HG02759 (cell line): ENCODE measurements at regions not wholly inside any gene's neighbourhood (a gene's known extent, or its start where the extent isn't known, plus 50 kb on each side); places are given as distances from the start of the nearest gene placed in this dataset.

Experiments
- ATAC-seq: cut with Tn5 transposase; IDR thresholded peaks from one replicate; pipeline ENCODE4 v1.9.1; 2021; ENCODE audit warnings: mild to moderate bottlenecking, moderate library complexity; ENCODE audit not compliant: unreplicated experiment

DNA sequence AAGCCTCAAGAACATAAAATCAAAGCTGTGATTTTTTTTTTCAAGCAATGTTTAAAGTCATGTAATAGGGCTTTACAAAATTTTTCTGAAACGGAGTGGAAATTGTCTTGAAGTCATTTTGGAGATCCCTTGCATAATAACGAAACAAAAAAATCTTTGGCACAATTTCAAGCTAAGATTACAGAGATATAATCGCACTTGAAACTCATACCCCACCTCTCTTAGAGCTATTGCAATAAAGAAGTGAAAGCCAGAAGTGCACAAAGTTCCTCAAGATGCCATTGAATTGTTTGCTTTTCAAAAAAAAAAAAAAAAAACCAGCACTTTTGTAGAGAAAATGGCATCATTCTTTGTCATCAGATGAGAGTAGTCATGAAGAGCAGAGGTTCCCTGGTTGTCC is 152.3 kb downstream of the PAX3 start:
- ATAC-seq = no peak

DNA sequence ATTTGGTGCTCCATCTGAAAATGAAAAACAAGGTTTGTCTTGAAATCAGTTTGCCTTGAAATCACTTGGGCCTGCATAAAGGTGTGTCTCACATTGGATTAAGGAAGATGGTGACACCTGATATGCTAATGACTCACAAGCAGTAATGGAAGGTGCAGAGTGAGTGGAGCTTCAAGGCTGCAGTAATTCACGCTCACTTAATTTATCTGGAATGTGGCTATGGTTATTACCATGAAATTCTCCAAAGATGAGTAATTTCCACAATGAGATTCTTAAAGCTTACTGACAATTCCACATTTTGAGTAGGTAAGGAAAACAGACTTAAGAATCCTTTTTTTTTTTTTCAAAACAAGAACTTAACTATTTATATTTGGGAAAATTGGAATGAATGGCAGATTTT is 156.8 kb downstream of the PAX3 start:
- ATAC-seq = no peak

DNA sequence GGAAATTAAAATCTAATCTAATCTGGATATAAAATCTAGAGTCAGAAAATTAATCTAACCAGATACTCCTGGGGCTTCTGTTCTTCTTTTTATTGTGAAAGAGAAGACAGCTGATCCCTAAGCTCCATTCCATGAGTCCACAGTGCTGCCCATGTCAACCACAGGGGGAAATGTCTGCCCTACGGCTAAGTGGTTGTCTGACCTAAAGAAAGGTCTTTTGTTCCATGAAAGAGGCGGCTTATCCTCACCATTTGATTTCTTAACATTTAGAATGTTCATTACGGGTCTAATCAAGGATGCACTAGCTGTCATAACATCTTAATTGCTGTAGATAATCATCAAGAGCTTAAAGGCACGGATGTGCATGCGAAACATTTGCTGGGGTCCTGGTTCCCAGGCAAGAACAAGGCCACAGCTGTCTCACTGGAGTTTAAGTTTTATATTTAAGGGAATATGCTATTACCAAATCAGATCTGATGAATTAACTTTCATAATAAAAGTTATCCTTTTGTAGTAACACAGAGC is 162.6 kb downstream of the PAX3 start:
- ATAC-seq = no peak

DNA sequence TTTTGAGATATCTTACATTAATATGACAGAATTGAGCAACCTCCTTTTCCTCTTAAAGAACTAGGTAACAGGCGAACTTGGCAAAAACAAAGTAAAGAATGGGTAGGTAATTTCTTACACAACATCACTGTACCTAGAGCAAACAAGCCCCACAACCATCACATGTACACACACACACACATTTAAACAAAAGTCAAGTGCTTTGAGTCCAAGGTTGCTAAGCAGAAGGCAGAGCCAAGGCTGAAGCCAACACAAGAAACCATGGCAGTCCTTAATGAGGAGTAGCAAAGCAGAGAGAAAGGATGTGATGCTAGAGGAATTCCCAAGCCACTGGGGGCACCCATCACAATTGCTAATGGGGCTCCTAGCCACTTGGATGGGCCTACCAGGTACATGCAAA is 164.1 kb downstream of the PAX3 start:
- no peak for ATAC-seq

DNA sequence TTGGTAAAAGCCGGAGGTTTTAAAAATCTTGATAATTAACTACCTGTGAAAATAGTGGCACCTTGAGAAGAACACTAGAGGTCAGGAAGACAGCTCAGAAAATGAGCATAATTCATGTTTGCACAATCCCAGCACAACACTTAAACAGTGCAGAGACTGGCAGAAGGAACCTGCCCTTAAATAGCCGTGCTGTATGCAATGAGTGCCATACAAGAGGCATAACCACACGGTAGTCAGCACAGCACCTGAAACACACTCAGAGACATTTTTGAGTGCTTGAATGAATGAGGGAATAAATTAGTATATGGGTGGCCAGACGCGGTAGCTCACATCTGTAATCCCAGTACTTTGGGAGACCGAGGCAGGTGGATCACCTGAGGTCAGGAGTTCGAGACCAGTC is 164.9 kb downstream of the PAX3 start:
- no peak for ATAC-seq

DNA sequence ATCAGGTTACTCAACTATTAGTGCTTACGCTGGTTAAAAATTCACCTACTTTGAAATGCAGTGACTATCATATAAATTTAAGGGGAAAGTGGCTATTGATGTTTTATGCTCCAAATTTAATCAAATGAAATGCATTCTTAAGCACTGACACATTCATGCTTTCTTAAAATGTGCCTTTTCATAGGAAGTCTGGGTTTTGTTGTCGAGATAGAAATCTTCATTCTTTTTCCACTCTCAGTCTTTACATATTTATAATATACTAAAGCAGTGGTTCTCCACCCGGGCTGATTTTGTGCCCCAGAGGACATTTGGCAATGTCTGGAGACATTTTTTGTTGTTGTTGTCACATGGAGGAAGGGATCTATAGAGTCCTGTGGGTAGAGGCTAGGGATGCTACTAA is 167.9 kb downstream of the PAX3 start:
- ATAC-seq = no peak

DNA sequence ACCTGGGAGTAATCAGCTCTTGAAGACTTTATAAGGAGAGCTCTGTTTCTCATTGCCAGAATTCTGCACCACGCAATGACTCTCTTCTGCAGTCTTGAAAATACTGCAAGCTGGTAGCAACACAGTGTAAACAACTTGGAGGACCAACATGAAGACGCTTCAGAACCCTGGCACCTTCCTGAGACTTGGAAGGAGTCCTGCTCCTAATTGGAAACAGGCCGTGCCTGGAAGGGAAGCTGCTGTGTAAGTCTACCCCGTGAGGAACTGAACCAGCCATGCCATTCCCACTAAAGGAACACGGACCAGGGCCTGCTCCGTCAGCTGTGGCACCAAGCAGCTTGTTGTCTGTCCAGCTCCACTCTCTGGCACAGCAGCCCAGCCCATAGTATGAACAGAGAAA is 171.1 kb downstream of the PAX3 start:
- ATAC-seq = no peak

DNA sequence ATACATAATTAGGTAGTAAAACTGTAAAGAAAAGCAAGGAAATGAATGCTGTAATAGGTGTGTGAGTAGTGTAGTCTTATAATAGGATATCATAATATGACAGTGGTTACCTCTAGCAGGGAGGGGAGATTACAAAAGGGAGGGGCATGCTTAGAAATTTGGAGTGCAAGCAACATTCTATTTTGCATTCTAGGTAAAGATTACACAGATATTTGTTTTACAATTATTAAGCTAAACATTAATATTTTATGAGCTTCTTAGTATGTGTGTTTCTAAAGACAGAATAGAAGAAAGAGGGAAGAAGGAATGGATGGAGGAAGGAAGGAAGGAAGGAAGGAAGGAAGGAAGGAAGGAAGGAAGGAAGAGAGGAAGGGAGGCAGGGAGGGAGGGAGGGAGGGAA is 177.9 kb downstream of the PAX3 start:
- no peak for ATAC-seq

DNA sequence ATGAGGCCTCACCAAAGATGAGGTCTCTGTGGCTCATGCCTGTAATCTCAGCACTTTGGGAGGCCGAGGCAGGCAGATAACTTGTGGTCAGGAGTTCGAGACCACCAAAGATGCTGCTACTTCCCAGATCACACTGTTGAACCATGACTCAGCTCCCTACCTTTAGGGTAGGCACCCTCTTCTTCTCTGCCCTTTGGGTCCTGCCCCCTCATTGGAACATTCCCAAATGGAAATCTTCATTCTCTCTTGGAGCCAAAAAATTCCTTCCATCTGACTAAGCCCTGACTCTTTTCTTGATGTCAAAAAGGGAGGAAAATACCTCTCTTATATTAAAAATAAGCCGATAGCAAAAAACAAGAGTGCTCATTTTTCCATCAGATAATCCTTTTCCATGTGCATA is 183.5 kb downstream of the PAX3 start:
- ATAC-seq = no peak

DNA sequence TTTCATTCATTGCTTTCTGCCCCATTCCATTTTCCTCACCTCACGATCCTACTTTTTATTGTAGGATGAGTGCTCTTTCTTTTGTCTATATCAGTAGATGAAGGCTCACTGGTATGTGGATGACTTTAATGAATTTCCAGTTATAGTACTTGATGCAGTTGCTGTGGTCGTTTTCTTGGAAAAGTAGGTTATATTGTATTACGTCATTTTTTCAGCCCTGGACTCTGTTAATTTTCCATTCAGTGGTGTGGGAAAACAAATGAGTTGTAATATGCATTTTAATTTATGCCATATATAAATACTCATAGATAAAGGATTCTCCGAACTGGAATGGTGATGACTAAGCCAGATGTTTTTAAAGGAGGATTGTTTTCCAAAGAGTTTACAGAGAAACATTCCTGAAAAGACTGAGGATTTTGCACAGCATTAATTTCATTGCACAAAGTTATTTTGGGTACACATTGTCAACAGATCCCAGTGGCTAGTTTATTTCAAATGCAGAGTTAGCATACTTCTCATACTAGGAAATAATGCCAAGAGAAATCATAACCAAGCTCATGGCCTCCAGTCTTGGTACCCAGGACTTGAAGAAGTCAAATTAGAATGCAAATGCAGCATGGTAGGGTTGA is 189.7 kb downstream of the PAX3 start:
- ATAC-seq = no peak

DNA sequence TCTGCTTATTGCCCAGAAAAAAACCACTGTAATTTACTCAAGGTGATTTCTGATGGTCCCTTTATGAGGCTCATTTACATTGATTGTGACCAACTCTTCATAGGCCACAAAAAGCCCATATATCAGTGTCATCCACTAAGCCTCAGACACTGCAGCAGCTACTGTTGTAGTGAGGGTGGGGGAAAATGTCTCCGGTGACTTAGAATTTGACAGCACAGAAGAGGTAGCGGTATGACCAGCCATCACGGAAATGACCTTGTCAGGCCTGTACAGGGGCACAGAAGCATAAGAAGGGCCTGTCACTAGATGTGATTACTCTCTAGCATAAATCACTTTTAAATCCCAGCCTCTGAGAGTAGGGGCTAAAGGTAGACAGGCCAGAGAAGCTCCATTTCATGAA is 190.3 kb downstream of the PAX3 start:
- ATAC-seq = no peak

DNA sequence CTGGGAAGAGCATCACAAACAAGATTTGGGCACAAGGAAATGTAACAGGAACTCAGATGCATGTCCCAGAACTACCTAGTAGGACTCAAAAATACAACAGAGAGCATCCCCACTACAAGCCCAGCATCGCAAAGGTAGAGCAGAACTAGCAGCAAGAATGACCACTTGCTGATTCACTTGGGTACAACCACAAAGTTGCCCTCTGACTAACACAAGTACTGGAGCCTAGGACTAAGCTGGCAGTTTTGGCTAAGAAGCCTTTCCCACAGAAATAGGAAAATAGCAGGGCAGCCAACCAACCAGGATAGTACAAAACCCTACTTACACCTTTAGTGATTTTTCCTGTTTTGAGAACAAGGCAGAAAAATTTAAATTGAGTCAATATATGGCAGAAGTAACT is 193.8 kb downstream of the PAX3 start:
- no peak for ATAC-seq

DNA sequence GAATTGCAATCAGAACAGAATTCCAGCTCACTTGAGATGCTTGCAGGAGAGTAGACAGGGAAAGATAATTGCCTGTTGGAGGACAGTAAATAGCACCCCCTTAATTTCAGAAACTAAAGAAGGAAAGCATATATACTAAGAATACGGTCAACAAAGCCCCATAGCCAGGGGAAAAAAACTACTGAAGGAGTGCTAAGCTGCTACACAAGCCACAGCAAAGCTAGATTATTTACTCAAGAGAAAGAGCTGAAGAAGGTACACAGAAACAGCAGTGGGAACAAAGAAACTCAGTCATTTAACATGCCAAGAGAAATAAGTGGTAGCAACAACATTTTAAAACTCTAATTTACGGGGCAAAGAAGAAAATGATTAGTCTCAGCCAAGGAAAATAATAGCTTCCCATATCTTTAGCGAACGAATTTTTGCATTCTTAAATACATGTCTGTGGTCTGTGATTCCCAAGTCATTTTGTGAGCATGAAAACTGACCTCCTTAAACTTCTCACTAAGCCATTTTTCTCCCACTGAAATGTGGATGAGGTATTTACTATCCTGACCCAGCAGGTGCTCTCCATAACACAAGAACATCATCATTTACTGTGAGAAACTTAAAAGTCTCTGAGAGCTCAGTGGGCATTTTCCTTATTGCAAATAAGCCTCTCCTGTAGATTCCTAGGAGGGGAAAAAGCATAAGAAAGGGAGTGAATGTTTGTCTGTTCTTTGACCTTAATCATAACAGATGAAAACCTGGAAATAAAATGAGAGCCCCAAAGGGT is 196.0 kb downstream of the PAX3 start:
- no peak for ATAC-seq

DNA sequence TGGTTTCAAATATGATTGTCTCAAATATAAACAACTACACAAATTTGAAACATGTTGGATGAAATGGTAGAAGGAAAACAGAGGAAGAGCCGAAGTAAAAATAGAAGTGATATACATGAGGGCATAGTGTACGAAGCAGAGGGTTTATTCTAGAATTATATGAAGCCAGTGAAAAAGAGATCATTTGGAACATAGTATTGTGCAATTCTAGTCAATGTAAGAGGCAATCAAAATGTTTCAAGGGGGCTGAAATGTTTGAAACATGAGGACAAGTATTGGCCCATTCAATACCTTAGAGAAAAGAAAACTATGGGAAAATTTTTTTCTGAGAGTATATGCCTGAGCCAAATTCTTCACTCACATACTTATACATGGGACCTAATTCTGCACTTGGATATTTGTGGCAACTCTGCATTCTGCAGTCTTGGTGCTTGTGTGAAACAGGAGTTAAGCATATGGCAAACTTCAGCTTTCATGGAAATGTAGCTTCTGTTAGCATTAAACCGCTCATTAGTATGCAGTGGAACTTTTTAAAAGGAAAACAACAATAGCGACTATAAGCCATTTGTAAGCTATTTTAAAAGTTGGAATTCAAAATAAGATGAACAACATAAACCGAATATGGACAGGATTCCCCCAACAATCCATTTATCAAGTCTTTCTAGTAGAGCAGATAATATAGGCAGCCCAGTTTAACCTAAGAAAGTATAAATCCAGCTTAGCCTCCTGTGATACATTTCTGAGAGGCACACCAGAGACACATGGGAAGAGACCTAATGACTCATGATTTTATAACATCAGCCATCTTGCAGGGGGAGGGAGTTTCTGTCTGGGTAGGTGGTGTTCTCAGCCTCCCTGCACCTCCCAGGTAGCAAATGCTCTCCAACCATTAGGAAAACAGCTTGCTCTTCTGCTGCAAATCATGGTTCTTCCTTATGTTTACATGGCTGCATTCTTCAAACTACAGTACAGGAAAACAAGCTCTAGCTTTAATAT is 197.8 kb downstream of the PAX3 start:
- no peak for ATAC-seq

DNA sequence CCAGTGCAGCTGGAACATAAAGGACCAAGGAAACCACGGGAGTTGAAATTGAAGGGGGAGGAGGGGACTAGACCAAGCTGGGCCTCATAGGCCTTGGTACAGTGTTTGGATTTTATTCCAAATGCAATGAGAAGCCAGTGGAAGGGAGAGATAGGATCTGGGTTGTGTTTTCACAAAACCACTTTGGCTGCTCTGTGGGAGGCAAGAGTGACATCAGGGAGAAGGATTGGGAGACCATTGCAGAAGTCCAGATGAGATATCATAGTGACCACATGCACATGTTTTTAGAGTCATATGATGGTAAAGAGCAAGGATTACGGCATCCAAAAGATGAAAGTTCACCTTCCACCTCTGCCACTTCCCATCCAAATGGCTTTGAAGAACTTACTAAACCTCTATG is 210.2 kb downstream of the PAX3 start:
- no peak for ATAC-seq

DNA sequence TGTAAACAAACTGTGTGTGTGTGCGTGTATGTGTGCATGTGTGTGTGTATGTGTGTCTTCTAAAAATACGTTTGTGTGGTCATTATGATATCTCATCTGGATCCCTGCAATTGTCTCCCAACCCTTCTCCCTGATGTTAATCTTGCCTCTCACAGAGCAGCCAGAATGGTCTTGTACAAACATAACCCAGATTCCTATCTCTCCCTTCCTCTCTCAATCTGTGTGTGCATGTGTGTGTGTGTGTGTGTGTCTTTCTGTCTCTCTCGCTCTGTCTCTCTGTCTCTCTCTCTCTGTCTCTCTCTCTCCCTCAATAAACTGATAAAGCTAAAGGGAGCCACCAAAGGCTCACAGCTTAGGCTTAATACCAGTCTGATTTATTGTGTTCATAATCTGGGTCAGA is 210.8 kb downstream of the PAX3 start:
- ATAC-seq = no peak

DNA sequence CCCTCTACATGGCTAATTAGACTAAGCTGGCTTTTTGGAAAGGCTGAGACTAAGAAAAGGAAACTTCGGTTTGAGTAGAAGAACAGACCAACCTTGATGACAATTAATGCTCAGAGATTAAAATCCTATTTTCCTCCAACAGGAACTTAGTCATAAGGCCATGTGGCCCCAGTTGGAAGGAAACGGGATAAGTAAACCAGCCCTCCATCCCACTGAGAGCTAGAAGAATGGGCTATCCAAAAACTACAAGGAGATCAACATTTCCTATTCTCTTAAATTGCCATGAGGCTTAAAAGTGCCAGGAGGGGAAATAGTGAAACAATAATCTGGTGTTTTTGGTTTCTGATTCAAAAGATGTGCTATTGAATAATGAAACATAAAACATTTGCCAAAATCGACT is 216.6 kb downstream of the PAX3 start:
- no peak for ATAC-seq

DNA sequence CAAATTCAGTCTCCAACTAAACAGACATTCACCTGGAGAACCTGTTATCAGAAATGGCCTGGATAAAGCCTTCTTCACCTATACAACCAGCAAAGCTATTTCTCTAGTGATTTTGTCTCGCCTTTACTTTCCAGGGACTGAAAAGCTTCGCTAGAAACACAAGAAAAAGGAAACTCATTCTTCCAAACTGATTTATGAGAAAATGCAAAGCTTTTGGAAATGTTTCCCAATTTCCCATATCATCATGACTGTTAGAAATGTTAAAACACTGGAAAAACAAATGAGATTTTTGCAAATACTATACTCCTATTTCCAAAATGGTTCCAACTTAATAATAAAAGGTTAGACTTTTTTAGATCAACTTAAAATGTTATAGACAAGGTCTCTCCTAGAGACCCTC is 218.7 kb downstream of the PAX3 start:
- no peak for ATAC-seq

DNA sequence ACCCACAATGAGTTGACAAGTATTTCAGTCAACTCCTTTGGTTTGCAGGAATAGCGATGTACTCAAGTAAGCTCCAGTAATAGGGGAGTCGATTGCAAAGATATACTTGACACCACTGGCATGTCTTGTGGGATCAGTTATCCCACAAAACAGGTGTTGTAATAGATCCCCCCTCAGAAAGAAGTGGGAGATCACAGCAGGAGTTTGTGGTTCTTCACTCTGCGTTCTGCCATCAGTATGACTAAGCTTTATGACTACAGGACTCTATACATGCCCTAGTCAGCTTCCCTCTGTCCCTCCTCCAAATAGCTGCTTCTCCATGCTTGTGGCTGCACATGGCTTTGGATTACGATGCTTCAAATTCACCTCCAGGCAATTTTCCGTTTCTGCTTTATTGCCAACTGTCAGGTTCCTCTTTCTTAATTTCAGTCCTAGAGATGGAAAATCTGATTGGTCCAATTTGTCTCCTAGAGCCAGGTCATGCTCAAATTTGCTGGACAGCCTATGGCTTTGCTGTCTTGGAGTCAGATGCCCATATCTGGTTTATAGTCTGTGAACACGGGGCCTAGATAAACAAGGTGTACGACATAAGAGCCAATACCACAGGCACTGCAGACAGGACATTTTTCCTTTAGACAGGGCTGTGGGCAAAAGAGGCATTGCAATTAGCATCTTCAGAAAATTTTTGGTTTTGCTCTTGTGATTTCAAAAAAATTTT is 221.7 kb downstream of the PAX3 start:
- ATAC-seq = no peak

DNA sequence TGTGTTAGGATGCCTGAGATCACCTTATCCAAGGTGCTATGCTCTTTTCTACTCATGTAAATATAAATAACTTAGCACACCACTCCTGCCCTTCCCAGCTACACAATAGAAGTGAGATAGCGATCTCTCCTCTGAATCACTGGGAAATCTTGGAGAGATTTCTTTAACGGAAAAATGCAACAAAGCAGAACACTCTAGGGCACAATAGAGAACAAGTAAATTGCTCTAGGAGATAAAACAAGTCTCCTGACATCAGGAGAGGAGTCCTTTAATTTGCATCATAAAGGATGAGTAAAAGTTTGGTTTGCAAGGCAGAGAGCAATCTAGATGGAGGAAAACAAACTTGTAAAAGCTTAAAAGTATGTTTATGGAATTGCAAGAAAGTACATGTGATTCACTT is 224.1 kb downstream of the PAX3 start:
- no peak for ATAC-seq

DNA sequence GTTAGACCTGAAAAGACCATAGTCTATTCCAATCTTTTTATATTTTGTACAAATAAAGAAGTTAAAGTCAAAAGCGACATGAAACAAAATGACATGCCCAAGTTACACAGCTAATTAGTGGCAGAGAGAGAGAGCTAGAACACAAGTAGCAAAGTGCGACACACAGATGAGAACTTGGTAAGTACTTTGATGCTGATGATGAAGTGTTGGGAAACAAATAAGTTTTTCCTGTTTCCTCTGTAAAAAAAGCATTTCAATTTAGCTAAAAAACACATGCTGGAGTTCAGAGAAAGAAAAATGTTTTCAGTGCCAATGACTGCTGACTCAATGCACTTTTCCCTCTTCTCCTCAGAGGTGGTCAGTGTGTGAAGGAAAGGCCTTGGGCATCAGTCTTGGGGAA is 226.9 kb downstream of the PAX3 start:
- ATAC-seq = no peak
